IMR-90 (cell line): ENCODE measurements at regions not wholly inside any gene's neighbourhood (a gene's known extent, or its start where the extent isn't known, plus 50 kb on each side); places are given as distances from the start of the nearest gene placed in this dataset.

Experiments used
- ATAC-seq: fragments of 200-7000 bp; cut with Tn5 transposase; 2 replicates; pipeline ENCODE4 v1.9.1; 2020; ENCODE audit warnings: low read depth, mild to moderate bottlenecking, moderate library complexity
- BruUV-seq: library from RNA; stranded (reverse); fragments of 400-500 nt; replicated peaks from 2 replicates; lab custom pipeline; 2021; lab: Mats Ljungman, UMichigan
- CTCF ChIA-PET: fragments of 300-600 bp; formaldehyde crosslinking; extraction: SDS; loops from one replicate; lab custom pipeline; 2021; ENCODE audit warnings: antibody characterized with exemption; lab: Yijun Ruan, JAX
- POLR2A ChIA-PET: fragments of 300-600 bp; sonication (Branson Sonifier 250); formaldehyde crosslinking; loops from one replicate; lab custom pipeline; 2022; ENCODE audit warnings: antibody characterized with exemption; ENCODE audit not compliant: unreplicated experiment; lab: Charles Lee
- DNase-seq: peaks from one replicate; pipeline ENCODE4 v3.0.0; 2013
- H2AFZ ChIP-seq: replicated peaks from 2 replicates; pipeline ENCODE3; 2013; ENCODE audit warnings: low read length, mild to moderate bottlenecking; ENCODE audit not compliant: poor library complexity
- H2AK5ac ChIP-seq: 2 replicates; pipeline ENCODE4 v1.6.1; 2013; ENCODE audit warnings: low read depth, low read length, inconsistent platforms
- H2AK9ac ChIP-seq: replicated peaks from 2 replicates; pipeline ENCODE3; 2013; ENCODE audit warnings: mild to moderate bottlenecking, low read depth, low read length, moderate library complexity; ENCODE audit not compliant: poor library complexity
- H2BK120ac ChIP-seq: 2 replicates; pipeline ENCODE4 v1.6.1; 2013; ENCODE audit warnings: low read depth, low read length, inconsistent platforms
- H2BK15ac ChIP-seq: 3 replicates; pipeline ENCODE4 v1.6.1; 2013; ENCODE audit warnings: low read depth, low read length, inconsistent platforms
- H2BK20ac ChIP-seq: 2 replicates; pipeline ENCODE4 v1.6.1; 2013; ENCODE audit warnings: low read depth, mild to moderate bottlenecking, inconsistent platforms, low read length, moderate library complexity
- H2BK5ac ChIP-seq: 2 replicates; pipeline ENCODE4 v1.6.1; 2013; ENCODE audit warnings: mild to moderate bottlenecking, low read depth, low read length, inconsistent platforms; ENCODE audit not compliant: poor library complexity, severe bottlenecking
- H3K14ac ChIP-seq: replicated peaks from 2 replicates; pipeline ENCODE4 v1.6.1; 2013; ENCODE audit warnings: low read depth, low read length, inconsistent platforms
- H3K18ac ChIP-seq: 2 replicates; pipeline ENCODE4 v1.6.1; 2013; ENCODE audit warnings: low read depth, low read length, control low read depth
- H3K23ac ChIP-seq: 2 replicates; pipeline ENCODE4 v1.6.1; 2013; ENCODE audit warnings: low read depth, low read length, inconsistent platforms
- H3K27ac ChIP-seq: 2 replicates; pipeline ENCODE4 v1.5.1; 2013; ENCODE audit warnings: mild to moderate bottlenecking, control low read depth, low read length; ENCODE audit not compliant: insufficient read depth
- H3K27me3 ChIP-seq: 2 replicates; pipeline ENCODE4 v1.6.1; 2013; ENCODE audit warnings: low read length; ENCODE audit not compliant: control insufficient read depth, insufficient read depth
- H3K36me3 ChIP-seq: 2 replicates; pipeline ENCODE4 v1.6.1; 2013; ENCODE audit warnings: low read length, mixed read lengths; ENCODE audit not compliant: control insufficient read depth, insufficient read depth
- H3K4ac ChIP-seq: 2 replicates; pipeline ENCODE4 v1.6.1; 2013; ENCODE audit warnings: low read depth, low read length, inconsistent platforms
- H3K4me1 ChIP-seq: 2 replicates; pipeline ENCODE4 v1.6.1; 2013; ENCODE audit warnings: low read length, mixed read lengths; ENCODE audit not compliant: control insufficient read depth, insufficient read depth
- H3K4me2 ChIP-seq: 2 replicates; pipeline ENCODE4 v1.6.1; 2013; ENCODE audit warnings: low read depth, mild to moderate bottlenecking, control low read depth, low read length, moderate library complexity
- H3K4me3 ChIP-seq: 2 replicates; pipeline ENCODE4 v1.5.1; 2013; ENCODE audit warnings: low read depth, mild to moderate bottlenecking, control low read depth, low read length, moderate library complexity; ENCODE audit not compliant: insufficient read depth
- H3K56ac ChIP-seq: 2 replicates; pipeline ENCODE4 v1.6.1; 2013; ENCODE audit warnings: low read length, inconsistent platforms; ENCODE audit not compliant: insufficient read depth; ENCODE audit errors: extremely low read depth
- H3K79me1 ChIP-seq, 2 experiments: 2 replicates each; pipeline ENCODE4 v1.6.1; 2013; ENCODE audit warnings: low read length in 2 of 2, inconsistent platforms in 1 of 2, low read depth in 1 of 2
- H3K9ac ChIP-seq: 2 replicates; pipeline ENCODE4 v1.6.1; 2013; ENCODE audit warnings: low read depth, low read length, control low read depth
- H3K9me1 ChIP-seq: 2 replicates; pipeline ENCODE4 v1.6.1; 2013; ENCODE audit warnings: low read length, inconsistent platforms; ENCODE audit not compliant: insufficient read depth
- H3K9me3 ChIP-seq: 2 replicates; pipeline ENCODE4 v1.6.1; 2013; ENCODE audit warnings: low read length; ENCODE audit not compliant: control insufficient read depth, insufficient read depth
- H4K20me1 ChIP-seq: 2 replicates; pipeline ENCODE4 v1.6.1; 2013; ENCODE audit warnings: low read length, inconsistent platforms; ENCODE audit not compliant: insufficient read depth
- H4K5ac ChIP-seq: 2 replicates; pipeline ENCODE4 v1.6.1; 2013; ENCODE audit warnings: mild to moderate bottlenecking, low read depth, low read length, control low read depth
- H4K8ac ChIP-seq, 2 experiments: 2 replicates each; pipeline ENCODE4 v1.6.1; 2013; ENCODE audit warnings: low read depth in 2 of 2, low read length in 2 of 2, control low read depth in 1 of 2, inconsistent platforms in 1 of 2
- H4K91ac ChIP-seq: 2 replicates; pipeline ENCODE4 v1.6.1; 2013; ENCODE audit warnings: low read depth, low read length, inconsistent platforms; ENCODE audit not compliant: insufficient read depth
- FOS ChIP-seq: fragments of 150-350 bp; IDR thresholded peaks from 2 replicates; pipeline ENCODE4 v1.6.1; 2016; ENCODE audit warnings: low read depth, low read length
- RAD21 ChIP-seq: IDR thresholded peaks from 2 replicates; pipeline ENCODE4 v1.6.1; 2012; ENCODE audit warnings: low read length, improper control_type of control experiment
- RCOR1 ChIP-seq: IDR thresholded peaks from 2 replicates; pipeline ENCODE4 v1.6.1; 2012; ENCODE audit warnings: mild to moderate bottlenecking, low read length, improper control_type of control experiment; ENCODE audit not compliant: insufficient replicate concordance
- SMC3 ChIP-seq: fragments of 150-350 bp; IDR thresholded peaks from 2 replicates; pipeline ENCODE4 v1.6.1; 2016; ENCODE audit warnings: low read depth, mild to moderate bottlenecking, antibody characterized with exemption, low read length, moderate library complexity
- WGBS, 2 experiments: methylation state at CpG; one replicate each; pipeline versions ENCODE4 v1.1.5 to v1.1.7; 2013; ENCODE audit warnings: missing lambda C conversion rate in 2 of 2; ENCODE audit not compliant: insufficient read length in 1 of 2; ENCODE audit errors: extremely low coverage in 2 of 2; 5-methylcytosine and 5-hydroxymethylcytosine counted together
- dilution Hi-C: fragments of 300-500 bp; cut with HindIII; formaldehyde crosslinking; loops from one replicate; pipeline ENCODE4 v1.14.3; 2018; ENCODE audit warnings: low sequenced_read_pairs; ENCODE audit not compliant: unreplicated experiment
- in situ Hi-C: fragments of 300-500 bp; cut with MboI; formaldehyde crosslinking; loops from 3 replicates; pipeline ENCODE4 v1.14.3; 2019; ENCODE audit warnings: low sequenced_read_pairs, inconsistent platforms, mixed read lengths
- intact Hi-C: fragments of 100-400 bp; cut with micrococcal nuclease; formaldehyde crosslinking; loops from 2 replicates; pipeline ENCODE4 v1.10.0; 2022
- TF ChIP-seq, protein P1 (sequence below): fragments of 150-350 bp; IDR thresholded peaks from 2 replicates; pipeline ENCODE4 v1.6.1; 2017; ENCODE audit warnings: mild to moderate bottlenecking, antibody characterized with exemption, low read length, low read depth

DNA sequence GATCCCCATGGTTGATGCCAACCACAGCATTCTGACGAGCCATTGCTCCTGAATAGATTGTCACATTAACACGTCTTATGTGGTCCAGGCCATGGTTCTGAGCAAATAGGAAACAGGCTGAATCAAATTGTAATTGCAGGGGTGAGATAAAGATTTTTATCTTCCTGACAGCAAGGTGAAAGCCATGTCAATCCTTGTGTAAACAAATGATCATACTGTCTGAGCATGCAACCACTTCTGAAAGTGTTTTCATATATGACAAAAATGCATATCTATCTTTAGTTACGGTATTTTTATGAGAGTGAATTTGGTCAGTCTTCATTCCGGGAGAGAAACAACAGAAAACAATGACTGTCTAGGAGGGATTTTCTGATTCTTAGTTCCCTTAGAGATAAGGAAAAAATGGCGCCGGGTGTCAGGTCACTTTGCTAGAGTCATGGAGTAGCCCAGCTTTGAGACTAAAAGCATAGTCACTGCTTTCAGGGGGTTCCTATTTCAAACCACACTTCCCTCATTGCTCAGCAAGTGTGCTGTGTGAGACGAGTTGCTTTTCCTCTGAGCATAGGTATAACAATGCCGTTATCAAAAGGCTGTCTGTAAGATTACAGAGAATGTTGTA is 958.9 kb downstream of the DCDC2C start:
- H3K9me1 ChIP-seq: no peaks in the 10 kb centered on the region
- no peak overlapping the region for H2AK9ac ChIP-seq
- H3K14ac ChIP-seq: no peak overlapping the region
- no peak for DNase-seq
- no peak overlapping the region for H2BK20ac ChIP-seq
- no peaks in the 10 kb centered on the region for H3K36me3 ChIP-seq
- H4K5ac ChIP-seq: no peak overlapping the region
- BruUV-seq: no TSS peak
- H3K27ac ChIP-seq: no peak overlapping the region
- dilution Hi-C loops (no loop called here), intact Hi-C loops (no loop called here), in situ Hi-C loops (no loop called here)
- peaks cover 16% of the 10 kb centered on the region for H3K9me3 ChIP-seq
- H3K23ac ChIP-seq: no peak overlapping the region
- H3K4me3 ChIP-seq: no peak overlapping the region
- H3K4me2 ChIP-seq: no peak overlapping the region
- H3K27me3 ChIP-seq: no peaks in the 10 kb centered on the region
- H3K56ac ChIP-seq: no peak overlapping the region
- H2BK120ac ChIP-seq: no peak overlapping the region
- ChIA-PET POLR2A (no interaction called here), CTCF (no interaction called here)
- TF ChIP-seq SMC3 (no peak), RAD21 (no peak), RCOR1 (no peak), FOS (no peak)
- TF ChIP-seq, protein P1, sequence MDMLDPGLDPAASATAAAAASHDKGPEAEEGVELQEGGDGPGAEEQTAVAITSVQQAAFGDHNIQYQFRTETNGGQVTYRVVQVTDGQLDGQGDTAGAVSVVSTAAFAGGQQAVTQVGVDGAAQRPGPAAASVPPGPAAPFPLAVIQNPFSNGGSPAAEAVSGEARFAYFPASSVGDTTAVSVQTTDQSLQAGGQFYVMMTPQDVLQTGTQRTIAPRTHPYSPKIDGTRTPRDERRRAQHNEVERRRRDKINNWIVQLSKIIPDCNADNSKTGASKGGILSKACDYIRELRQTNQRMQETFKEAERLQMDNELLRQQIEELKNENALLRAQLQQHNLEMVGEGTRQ: no peak
- no peak overlapping the region for H4K91ac ChIP-seq
- no peaks in the 10 kb centered on the region for H4K20me1 ChIP-seq
- H3K4ac ChIP-seq: no peak overlapping the region
- no peak overlapping the region for H2AFZ ChIP-seq
- no peak overlapping the region for H2BK5ac ChIP-seq
- no peak overlapping the region for H2AK5ac ChIP-seq
- H2BK15ac ChIP-seq: no peak overlapping the region
- no peak overlapping the region for H4K8ac ChIP-seq
- no CpG with 5 or more reads among the region's 8 CpGs for WGBS, 2 experiments
- H3K9ac ChIP-seq: no peak overlapping the region
- no peaks in the 10 kb centered on the region for H3K79me1 ChIP-seq
- H3K18ac ChIP-seq: no peak overlapping the region
- ATAC-seq: no peak
- H3K4me1 ChIP-seq: no peaks in the 10 kb centered on the region
